SK-N-SH (cell line): ENCODE measurements at regions not wholly inside any gene's neighbourhood (a gene's known extent, or its start where the extent isn't known, plus 50 kb on each side); places are given as distances from the start of the nearest gene placed in this dataset.

ENCODE experiments used
- CTCF ChIA-PET: fragments of 300-600, 350-600 bp; formaldehyde crosslinking; extraction: SDS; loops from one replicate; lab custom pipeline; 2021; lab: Yijun Ruan, JAX
- POLR2A ChIA-PET: fragments of 350-600 bp; sonication (Branson Sonifier 250); formaldehyde crosslinking; extraction: SDS; loops from one replicate; lab custom pipeline; 2020; ENCODE audit warnings: antibody characterized with exemption, inconsistent platforms; lab: Yijun Ruan, JAX
- DNase-seq: peaks from one replicate; pipeline ENCODE4 v3.0.0; 2012
- H2AFZ ChIP-seq: fragments of 200-600 bp; sonication (generic); 2 replicates; pipeline ENCODE4 v1.8.1; 2016; ENCODE audit warnings: antibody characterized with exemption, mild to moderate bottlenecking, low read depth
- H3F3A ChIP-seq: fragments of 200-600 bp; sonication (generic); replicated peaks from 2 replicates; pipeline ENCODE3; 2016; ENCODE audit warnings: antibody characterized with exemption, mild to moderate bottlenecking; ENCODE audit not compliant: insufficient read depth
- H3K27ac ChIP-seq, 2 experiments: fragments of 200-500 bp in 1 of 2; fragments of 200-600 bp in 1 of 2; sonication (Bioruptor generic) in 1 of 2; sonication (generic), shearing (Covaris generic) in 1 of 2; 2 replicates each; pipeline versions ENCODE4 v1.5.1 to v1.6.1; 2014 to 2016; ENCODE audit warnings: low read depth in 2 of 2, inconsistent platforms in 1 of 2, low read length in 1 of 2, mild to moderate bottlenecking in 1 of 2, mixed read lengths in 1 of 2
- H3K27me3 ChIP-seq: fragments of 200-600 bp; sonication (generic), shearing (Covaris generic); 2 replicates; pipeline ENCODE4 v1.6.1; 2016; ENCODE audit warnings: mixed run types; ENCODE audit not compliant: insufficient read depth
- H3K36me3 ChIP-seq, 2 experiments: fragments of 200-500 bp in 1 of 2; fragments of 200-600 bp in 1 of 2; sonication (Bioruptor generic) in 1 of 2; sonication (generic) in 1 of 2; replicated peaks in 1 of 2; 2 replicates each; pipeline versions ENCODE3 to v1.5.1; 2014 to 2016; ENCODE audit warnings: low read length in 1 of 2, mild to moderate bottlenecking in 1 of 2; ENCODE audit not compliant: insufficient read depth in 2 of 2, control insufficient read depth in 1 of 2
- H3K4me1 ChIP-seq, 2 experiments: fragments of 200-500 bp in 1 of 2; fragments of 200-600 bp in 1 of 2; sonication (Bioruptor generic) in 1 of 2; sonication (generic), shearing (Covaris generic) in 1 of 2; 2 replicates each; pipeline versions ENCODE4 v1.5.1 to v1.6.1; 2014 to 2016; ENCODE audit warnings: low read depth in 1 of 2, low read length in 1 of 2, mixed run types in 1 of 2; ENCODE audit not compliant: insufficient read depth in 2 of 2, control insufficient read depth in 1 of 2
- H3K4me2 ChIP-seq: fragments of 200-600 bp; sonication (generic), shearing (Covaris generic); 2 replicates; pipeline ENCODE4 v1.6.1; 2017; ENCODE audit warnings: mixed run types
- H3K4me3 ChIP-seq, 2 experiments: fragments of 200-500 bp in 1 of 2; fragments of 200-600 bp in 1 of 2; sonication (Bioruptor generic) in 1 of 2; sonication (generic), shearing (Covaris generic) in 1 of 2; 2 replicates each; pipeline versions ENCODE4 v1.5.1 to v1.8.1; 2014 to 2016; ENCODE audit warnings: low read depth in 2 of 2, inconsistent platforms in 1 of 2, low read length in 1 of 2, mild to moderate bottlenecking in 1 of 2, mixed read lengths in 1 of 2, moderate library complexity in 1 of 2
- H3K79me2 ChIP-seq: fragments of 200-600 bp; sonication (generic); 2 replicates; pipeline ENCODE4 v1.8.1; 2017; ENCODE audit warnings: mild to moderate bottlenecking; ENCODE audit not compliant: insufficient read depth
- H3K9ac ChIP-seq: fragments of 200-600 bp; sonication (generic); 2 replicates; pipeline ENCODE4 v1.6.1; 2017; ENCODE audit warnings: mixed run types
- H3K9me2 ChIP-seq: fragments of 200-600 bp; sonication (generic); 2 replicates; pipeline ENCODE4 v1.6.1; 2017; ENCODE audit warnings: mixed run types
- H3K9me3 ChIP-seq: fragments of 200-600 bp; sonication (generic); 2 replicates; pipeline ENCODE4 v1.6.1; 2017; ENCODE audit warnings: mixed run types, mild to moderate bottlenecking, moderate library complexity
- H4K20me1 ChIP-seq: fragments of 200-600 bp; sonication (generic); 2 replicates; pipeline ENCODE4 v1.6.1; 2017; ENCODE audit warnings: mild to moderate bottlenecking, mixed run types; ENCODE audit not compliant: insufficient read depth
- CHD2 ChIP-seq: fragments of 150-350 bp; IDR thresholded peaks from 2 replicates; pipeline ENCODE4 v1.6.1; 2018; ENCODE audit warnings: low read length; ENCODE audit not compliant: partially characterized antibody
- EZH2phosphoT487 ChIP-seq: fragments of 200-600 bp; sonication (generic); IDR thresholded peaks from 2 replicates; pipeline ENCODE4 v1.6.1; 2017; ENCODE audit warnings: low read depth, mixed run types, mild to moderate bottlenecking, antibody characterized with exemption, moderate library complexity, borderline replicate concordance
- FOXJ3 ChIP-seq: sonication (generic); formaldehyde crosslinking; IDR thresholded peaks from 2 replicates; pipeline ENCODE4 v1.5.1; 2020; ENCODE audit warnings: mild to moderate bottlenecking, missing genetic modification reagents
- GATA2 ChIP-seq: sonication (generic); formaldehyde crosslinking; IDR thresholded peaks from 2 replicates; pipeline ENCODE4 v1.5.0; 2020; ENCODE audit warnings: mild to moderate bottlenecking, missing genetic modification reagents
- NFIC ChIP-seq: IDR thresholded peaks from 2 replicates; pipeline ENCODE4 v1.4.0; 2012; ENCODE audit warnings: borderline replicate concordance
- NRF1 ChIP-seq: IDR thresholded peaks from 2 replicates; pipeline ENCODE4 v1.6.1; 2012; ENCODE audit warnings: low read depth, mild to moderate bottlenecking, low read length
- RCOR1 ChIP-seq: fragments of 150-350 bp; IDR thresholded peaks from 2 replicates; pipeline ENCODE4 v1.6.1; 2017; ENCODE audit warnings: antibody characterized with exemption, low read length
- TAF1 ChIP-seq: IDR thresholded peaks from 2 replicates; pipeline ENCODE4 v1.6.1; 2012; ENCODE audit warnings: low read depth, mild to moderate bottlenecking, low read length, moderate library complexity, borderline replicate concordance
- TCF12 ChIP-seq: IDR thresholded peaks from 2 replicates; pipeline ENCODE4 v1.4.0; 2012
- USF1 ChIP-seq: IDR thresholded peaks from 2 replicates; pipeline ENCODE4 v1.4.0; 2012; ENCODE audit warnings: low read depth, borderline replicate concordance
- ZBTB33 ChIP-seq: IDR thresholded peaks from 2 replicates; pipeline ENCODE4 v1.4.0; 2012; ENCODE audit warnings: low read depth, borderline replicate concordance
- WGBS: methylation state at CpG from one replicate; pipeline ENCODE4 v1.1.6; 2017; ENCODE audit warnings: low lambda C conversion rate; 5-methylcytosine and 5-hydroxymethylcytosine counted together
- TF ChIP-seq, protein P1 (sequence below): fragments of 150-350 bp; IDR thresholded peaks from 2 replicates; pipeline ENCODE4 v1.6.1; 2016; ENCODE audit warnings: mild to moderate bottlenecking, low read depth, low read length
- TF ChIP-seq, protein P2 (sequence below): IDR thresholded peaks from 2 replicates; pipeline ENCODE4 v1.6.1; 2012; ENCODE audit warnings: mild to moderate bottlenecking, low read depth, low read length, moderate library complexity
- TF ChIP-seq, protein P3 (sequence below): fragments of 150-350 bp; IDR thresholded peaks from 2 replicates; pipeline ENCODE4 v1.6.1; 2017; ENCODE audit warnings: antibody characterized with exemption, low read length, low read depth, borderline replicate concordance

DNA sequence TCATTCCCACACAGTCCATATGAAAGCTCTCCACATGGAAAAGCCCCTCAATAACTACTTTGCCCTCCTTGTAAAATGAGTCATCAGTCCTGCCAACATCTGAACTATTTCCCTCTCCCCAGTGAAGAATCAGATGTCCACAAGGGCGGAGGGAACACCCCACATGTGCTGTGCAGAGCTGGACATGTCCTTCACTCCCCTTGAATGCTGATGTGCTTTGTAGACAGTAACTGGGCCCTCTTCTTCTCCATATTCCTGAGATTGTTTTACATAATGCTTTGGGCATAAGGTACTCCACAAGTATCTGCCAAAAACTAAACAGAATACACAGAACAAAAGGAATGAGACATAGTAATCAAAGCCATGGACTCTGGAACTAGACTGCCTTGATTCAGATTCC, 879.4 kb downstream of the BCL11A start (continued):
- no peak for TF ChIP-seq FOXJ3 (CRISPR knock-in tag)
- TF ChIP-seq, protein P1, sequence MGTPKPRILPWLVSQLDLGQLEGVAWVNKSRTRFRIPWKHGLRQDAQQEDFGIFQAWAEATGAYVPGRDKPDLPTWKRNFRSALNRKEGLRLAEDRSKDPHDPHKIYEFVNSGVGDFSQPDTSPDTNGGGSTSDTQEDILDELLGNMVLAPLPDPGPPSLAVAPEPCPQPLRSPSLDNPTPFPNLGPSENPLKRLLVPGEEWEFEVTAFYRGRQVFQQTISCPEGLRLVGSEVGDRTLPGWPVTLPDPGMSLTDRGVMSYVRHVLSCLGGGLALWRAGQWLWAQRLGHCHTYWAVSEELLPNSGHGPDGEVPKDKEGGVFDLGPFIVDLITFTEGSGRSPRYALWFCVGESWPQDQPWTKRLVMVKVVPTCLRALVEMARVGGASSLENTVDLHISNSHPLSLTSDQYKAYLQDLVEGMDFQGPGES: no peak

GRCh38 chr2:59665021-59665420, 888.4 kb downstream of the BCL11A start:
- H3F3A ChIP-seq: no peaks in the 10 kb centered on the region
- no peaks in the 10 kb centered on the region for H3K4me1 ChIP-seq
- no peak overlapping the region for H2AFZ ChIP-seq
- TF ChIP-seq CHD2 (no peak), FOXJ3 (CRISPR knock-in tag) (no peak), NFIC (no peak), NRF1 (no peak), USF1 (no peak), ZBTB33 (no peak), TCF12 (no peak), RCOR1 (no peak), GATA2 (CRISPR knock-in tag) (no peak), EZH2phosphoT487 (no peak), TAF1 (no peak)
- TF ChIP-seq, protein P2, sequence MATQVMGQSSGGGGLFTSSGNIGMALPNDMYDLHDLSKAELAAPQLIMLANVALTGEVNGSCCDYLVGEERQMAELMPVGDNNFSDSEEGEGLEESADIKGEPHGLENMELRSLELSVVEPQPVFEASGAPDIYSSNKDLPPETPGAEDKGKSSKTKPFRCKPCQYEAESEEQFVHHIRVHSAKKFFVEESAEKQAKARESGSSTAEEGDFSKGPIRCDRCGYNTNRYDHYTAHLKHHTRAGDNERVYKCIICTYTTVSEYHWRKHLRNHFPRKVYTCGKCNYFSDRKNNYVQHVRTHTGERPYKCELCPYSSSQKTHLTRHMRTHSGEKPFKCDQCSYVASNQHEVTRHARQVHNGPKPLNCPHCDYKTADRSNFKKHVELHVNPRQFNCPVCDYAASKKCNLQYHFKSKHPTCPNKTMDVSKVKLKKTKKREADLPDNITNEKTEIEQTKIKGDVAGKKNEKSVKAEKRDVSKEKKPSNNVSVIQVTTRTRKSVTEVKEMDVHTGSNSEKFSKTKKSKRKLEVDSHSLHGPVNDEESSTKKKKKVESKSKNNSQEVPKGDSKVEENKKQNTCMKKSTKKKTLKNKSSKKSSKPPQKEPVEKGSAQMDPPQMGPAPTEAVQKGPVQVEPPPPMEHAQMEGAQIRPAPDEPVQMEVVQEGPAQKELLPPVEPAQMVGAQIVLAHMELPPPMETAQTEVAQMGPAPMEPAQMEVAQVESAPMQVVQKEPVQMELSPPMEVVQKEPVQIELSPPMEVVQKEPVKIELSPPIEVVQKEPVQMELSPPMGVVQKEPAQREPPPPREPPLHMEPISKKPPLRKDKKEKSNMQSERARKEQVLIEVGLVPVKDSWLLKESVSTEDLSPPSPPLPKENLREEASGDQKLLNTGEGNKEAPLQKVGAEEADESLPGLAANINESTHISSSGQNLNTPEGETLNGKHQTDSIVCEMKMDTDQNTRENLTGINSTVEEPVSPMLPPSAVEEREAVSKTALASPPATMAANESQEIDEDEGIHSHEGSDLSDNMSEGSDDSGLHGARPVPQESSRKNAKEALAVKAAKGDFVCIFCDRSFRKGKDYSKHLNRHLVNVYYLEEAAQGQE: no peak
- TF ChIP-seq, protein P1: no peak
- TF ChIP-seq, protein P3, sequence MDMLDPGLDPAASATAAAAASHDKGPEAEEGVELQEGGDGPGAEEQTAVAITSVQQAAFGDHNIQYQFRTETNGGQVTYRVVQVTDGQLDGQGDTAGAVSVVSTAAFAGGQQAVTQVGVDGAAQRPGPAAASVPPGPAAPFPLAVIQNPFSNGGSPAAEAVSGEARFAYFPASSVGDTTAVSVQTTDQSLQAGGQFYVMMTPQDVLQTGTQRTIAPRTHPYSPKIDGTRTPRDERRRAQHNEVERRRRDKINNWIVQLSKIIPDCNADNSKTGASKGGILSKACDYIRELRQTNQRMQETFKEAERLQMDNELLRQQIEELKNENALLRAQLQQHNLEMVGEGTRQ: no peak
- no peaks in the 10 kb centered on the region for H3K79me2 ChIP-seq
- WGBS: 13% methylated on average over 5 of the region's 10 CpGs
- no peak overlapping the region for H3K9ac ChIP-seq
- DNase-seq: no peak
- no peak overlapping the region for H3K4me3 ChIP-seq
- H3K36me3 ChIP-seq: no peaks in the 10 kb centered on the region
- ChIA-PET POLR2A (no interaction called here), CTCF (interaction anchor here (0.6 to 0.7 kb wide), 2 partner anchors 81 to 443 kb away, joined by 3 read pairs; no protein-coding TSS in a partner anchor)
- no peaks in the 10 kb centered on the region for H3K9me3 ChIP-seq
- no peaks in the 10 kb centered on the region for H3K27me3 ChIP-seq
- H3K4me2 ChIP-seq: no peak overlapping the region
- no peak overlapping the region for H3K27ac ChIP-seq
- no peaks in the 10 kb centered on the region for H3K9me2 ChIP-seq
- H4K20me1 ChIP-seq: no peaks in the 10 kb centered on the region
